CD4-positive, alpha-beta T cell (primary cell): ENCODE measurements at regions not wholly inside any gene's neighbourhood (a gene's known extent, or its start where the extent isn't known, plus 50 kb on each side); places are given as distances from the start of the nearest gene placed in this dataset.

Experiments used
- ATAC-seq: fragments of 200-7000 bp; cut with Tn5 transposase; one replicate; pipeline ENCODE4 v1.10.0; 2022; ENCODE audit warnings: mild to moderate bottlenecking; ENCODE audit not compliant: poor library complexity
- CTCF ChIA-PET: fragments of 350-600 bp; sonication (Branson Sonifier 250); formaldehyde crosslinking; loops from one replicate; lab custom pipeline; 2021; ENCODE audit warnings: antibody characterized with exemption, inconsistent platforms; lab: Charles Lee
- POLR2A ChIA-PET: fragments of 350-600 bp; sonication (Branson Sonifier 250); formaldehyde crosslinking; loops from one replicate; lab custom pipeline; 2021; ENCODE audit warnings: antibody characterized with exemption, inconsistent platforms; lab: Charles Lee
- DNase-seq, 14 experiments: peaks; one replicate each; pipeline ENCODE4 v3.0.0-alpha.2; 2013 to 2020; ENCODE audit warnings: mixed read lengths in 2 of 14
- H3K27ac ChIP-seq, 2 donors: one replicate each; pipeline versions ENCODE4 v1.5.1 to v1.7.0; 2013; ENCODE audit warnings: low read length in 2 of 2, low read depth in 1 of 2, mild to moderate bottlenecking in 1 of 2
- H3K27me3 ChIP-seq, 2 experiments: 1 replicate in 1 of 2; 2 replicates in 1 of 2; pipeline versions ENCODE4 v1.6.1 to v1.7.0; 2013; ENCODE audit warnings: low read length in 2 of 2, control low read depth in 1 of 2, mild to moderate bottlenecking in 1 of 2, moderate library complexity in 1 of 2; ENCODE audit not compliant: insufficient read depth in 2 of 2, control insufficient read depth in 1 of 2
- H3K36me3 ChIP-seq: one replicate; pipeline ENCODE4 v1.6.1; 2013; ENCODE audit warnings: low read length, control low read depth; ENCODE audit not compliant: insufficient read depth
- H3K4me1 ChIP-seq: one replicate; pipeline ENCODE4 v1.6.1; 2013; ENCODE audit warnings: low read length, control low read depth; ENCODE audit not compliant: insufficient read depth
- H3K4me3 ChIP-seq: one replicate; pipeline ENCODE4 v1.5.1; 2013; ENCODE audit warnings: mild to moderate bottlenecking, low read length, moderate library complexity
- H3K9me3 ChIP-seq, 2 experiments: 1 replicate in 1 of 2; 2 replicates in 1 of 2; pipeline versions ENCODE4 v1.6.1 to v1.7.0; 2013; ENCODE audit warnings: low read length in 2 of 2, mild to moderate bottlenecking in 2 of 2, control low read depth in 1 of 2, moderate library complexity in 1 of 2; ENCODE audit not compliant: control insufficient read depth in 1 of 2, insufficient read depth in 1 of 2
- H3K27ac Mint-ChIP-seq: one replicate; pipeline ENCODE4 v1.8.0; 2020; ENCODE audit warnings: mixed read lengths
- H3K27me3 Mint-ChIP-seq: one replicate; pipeline ENCODE4 v1.8.0; 2021; ENCODE audit warnings: mixed read lengths
- H3K36me3 Mint-ChIP-seq: one replicate; pipeline ENCODE4 v1.8.0; 2021; ENCODE audit warnings: low read depth, mixed read lengths
- H3K4me1 Mint-ChIP-seq: one replicate; pipeline ENCODE4 v1.8.0; 2021; ENCODE audit warnings: low read depth, mixed read lengths
- H3K4me3 Mint-ChIP-seq: one replicate; pipeline ENCODE4 v1.8.0; 2020; ENCODE audit warnings: mild to moderate bottlenecking, mixed read lengths
- H3K9me3 Mint-ChIP-seq: one replicate; pipeline ENCODE4 v1.8.0; 2020; ENCODE audit warnings: mixed read lengths
- intact Hi-C, 2 experiments: fragments of 100-400 bp; cut with DNase I in 1 of 2; cut with micrococcal nuclease in 1 of 2; formaldehyde crosslinking; loops; one replicate each; pipeline versions ENCODE4 v1.15.1 to v1.9.0; 2023 to 2025; cut with DNase I, micrococcal nuclease
- TF ChIP-seq, protein P1 (sequence below): fragments of 200-600 bp; IDR thresholded peaks from one replicate; pipeline ENCODE4 v1.8.0; 2022; ENCODE audit warnings: antibody characterized with exemption, mild to moderate bottlenecking

DNA sequence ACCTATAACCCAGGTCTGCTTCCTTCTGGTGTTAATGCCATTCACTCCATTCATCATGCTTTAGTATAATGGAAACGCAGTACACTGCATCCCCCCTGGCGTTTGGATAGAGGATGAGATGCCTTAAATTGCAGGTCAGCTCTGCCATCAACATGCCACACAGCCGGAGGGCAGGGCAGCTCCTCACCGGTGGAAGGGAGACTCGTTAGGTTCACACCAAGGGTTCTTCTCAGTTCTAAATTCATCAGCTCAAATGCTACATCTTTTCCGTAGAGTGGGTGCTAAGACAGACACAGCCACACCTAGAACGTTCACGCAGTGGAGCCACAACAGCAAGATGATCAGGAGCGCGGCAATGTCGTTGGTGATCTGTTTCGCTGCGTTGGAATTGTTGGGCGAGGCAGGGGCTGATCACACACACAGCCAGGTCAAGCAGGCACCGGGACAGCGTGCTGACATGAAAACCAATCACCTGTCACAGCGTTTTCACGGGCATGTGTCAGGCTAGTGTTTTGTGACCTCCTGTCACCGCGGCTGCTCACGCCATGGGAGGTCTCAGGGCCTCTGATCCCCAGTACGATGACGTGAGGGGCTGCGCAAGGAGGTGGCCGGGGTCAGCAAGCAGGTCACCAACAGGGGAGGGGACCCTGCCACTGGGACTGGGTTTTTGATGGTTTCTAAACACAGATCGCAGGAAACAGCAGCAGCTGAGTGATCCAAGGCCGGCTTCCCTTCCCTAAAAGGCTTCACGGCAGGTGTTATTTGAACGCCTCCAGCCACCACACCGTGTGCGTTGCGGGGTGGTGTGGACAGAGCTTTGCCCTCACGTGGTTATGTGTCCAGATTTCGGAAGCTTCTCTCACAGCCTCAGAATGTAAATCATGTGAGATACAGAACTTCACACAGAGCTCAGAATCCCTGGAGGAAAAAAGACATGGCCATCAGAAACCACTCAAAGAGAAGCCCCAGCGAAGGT, 94.3 kb upstream of the IRS2 start:
- Mint-ChIP-seq H3K27me3 (peaks cover 23% of the 10 kb centered on the region), H3K4me1 (no peaks in the 10 kb centered on the region), H3K36me3 (no peaks in the 10 kb centered on the region), H3K4me3 (no peak overlapping the region), H3K27ac (no peak overlapping the region), H3K9me3 (no peaks in the 10 kb centered on the region)
- Histone ChIP-seq H3K27ac (no peak overlapping the region), H3K9me3 (peaks cover 0 to 4% of the 10 kb centered on the region in 2 experiments), H3K4me3 (no peak overlapping the region), H3K27me3 (no peaks in the 10 kb centered on the region), H3K36me3 (no peaks in the 10 kb centered on the region), H3K4me1 (no peaks in the 10 kb centered on the region)
- CTCF ChIA-PET, result no interaction called here
- TF ChIP-seq, protein P1, sequence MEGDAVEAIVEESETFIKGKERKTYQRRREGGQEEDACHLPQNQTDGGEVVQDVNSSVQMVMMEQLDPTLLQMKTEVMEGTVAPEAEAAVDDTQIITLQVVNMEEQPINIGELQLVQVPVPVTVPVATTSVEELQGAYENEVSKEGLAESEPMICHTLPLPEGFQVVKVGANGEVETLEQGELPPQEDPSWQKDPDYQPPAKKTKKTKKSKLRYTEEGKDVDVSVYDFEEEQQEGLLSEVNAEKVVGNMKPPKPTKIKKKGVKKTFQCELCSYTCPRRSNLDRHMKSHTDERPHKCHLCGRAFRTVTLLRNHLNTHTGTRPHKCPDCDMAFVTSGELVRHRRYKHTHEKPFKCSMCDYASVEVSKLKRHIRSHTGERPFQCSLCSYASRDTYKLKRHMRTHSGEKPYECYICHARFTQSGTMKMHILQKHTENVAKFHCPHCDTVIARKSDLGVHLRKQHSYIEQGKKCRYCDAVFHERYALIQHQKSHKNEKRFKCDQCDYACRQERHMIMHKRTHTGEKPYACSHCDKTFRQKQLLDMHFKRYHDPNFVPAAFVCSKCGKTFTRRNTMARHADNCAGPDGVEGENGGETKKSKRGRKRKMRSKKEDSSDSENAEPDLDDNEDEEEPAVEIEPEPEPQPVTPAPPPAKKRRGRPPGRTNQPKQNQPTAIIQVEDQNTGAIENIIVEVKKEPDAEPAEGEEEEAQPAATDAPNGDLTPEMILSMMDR, result no peak
- no peak for ATAC-seq
- POLR2A ChIA-PET, result no interaction called here
- DNase-seq, result no peak
- intact Hi-C loops, result no loop called here

GRCh38 chr13:109879338-109879737, 93.0 kb upstream of the IRS2 start:
- no peaks in the 10 kb centered on the region for H3K36me3 Mint-ChIP-seq
- ATAC-seq (no peak), DNase-seq (no peak)
- ChIA-PET CTCF (no interaction called here), POLR2A (no interaction called here)
- H3K4me3 Mint-ChIP-seq, result no peak overlapping the region
- no peaks in the 10 kb centered on the region for H3K9me3 Mint-ChIP-seq
- no peaks in the 10 kb centered on the region for H3K4me1 Mint-ChIP-seq
- H3K27ac Mint-ChIP-seq, result no peak overlapping the region
- no peaks in the 10 kb centered on the region for H3K36me3 ChIP-seq
- H3K9me3 ChIP-seq, result peaks cover 0 to 4% of the 10 kb centered on the region in 2 experiments
- TF ChIP-seq, protein P1, result no peak
- no peaks in the 10 kb centered on the region for H3K27me3 ChIP-seq
- H3K4me3 ChIP-seq, result no peak overlapping the region
- H3K27ac ChIP-seq, result no peak overlapping the region
- intact Hi-C loops, result no loop called here
- H3K4me1 ChIP-seq, result no peaks in the 10 kb centered on the region
- peaks cover 25% of the 10 kb centered on the region for H3K27me3 Mint-ChIP-seq

- Histone ChIP-seq H3K36me3 (no peaks in the 10 kb centered on the region), H3K9me3 (peaks cover 0 to 4% of the 10 kb centered on the region in 2 experiments), H3K4me3 (no peak overlapping the region), H3K27me3 (no peaks in the 10 kb centered on the region), H3K4me1 (no peaks in the 10 kb centered on the region), H3K27ac (no peak overlapping the region)
- Mint-ChIP-seq H3K27me3 (peaks cover 39% of the 10 kb centered on the region), H3K9me3 (no peaks in the 10 kb centered on the region), H3K4me3 (no peak overlapping the region), H3K36me3 (no peaks in the 10 kb centered on the region), H3K27ac (no peak overlapping the region), H3K4me1 (no peaks in the 10 kb centered on the region)
- TF ChIP-seq, protein P1, result no peak
- ATAC-seq (no peak), DNase-seq (no peak)
- POLR2A ChIA-PET, result no interaction called here
- intact Hi-C loops, result no loop called here
- CTCF ChIA-PET, result no interaction called here
Observed at GRCh38 chr13:109877809-109878208, 91.4 kb upstream of the IRS2 start.
